Fibroblast of mammary gland (primary cell): ENCODE measurements at regions not wholly inside any gene's neighbourhood (a gene's known extent, or its start where the extent isn't known, plus 50 kb on each side); places are given as distances from the start of the nearest gene placed in this dataset.

Experiments used
- DNase-seq: peaks from one replicate; pipeline ENCODE4 v3.0.0-alpha.2; 2010; ENCODE audit warnings: low read depth
- H3K4me3 ChIP-seq: 2 replicates; pipeline ENCODE4 v1.5.1; 2011; ENCODE audit warnings: low read depth, mild to moderate bottlenecking, low read length, moderate library complexity; ENCODE audit not compliant: control insufficient read depth
- TF ChIP-seq, protein P1 (sequence below): conservative IDR thresholded peaks from 2 replicates; pipeline ENCODE4 v1.5.1; 2011; ENCODE audit warnings: low read depth, low read length, inconsistent platforms; ENCODE audit not compliant: control insufficient read depth, insufficient read depth

DNA sequence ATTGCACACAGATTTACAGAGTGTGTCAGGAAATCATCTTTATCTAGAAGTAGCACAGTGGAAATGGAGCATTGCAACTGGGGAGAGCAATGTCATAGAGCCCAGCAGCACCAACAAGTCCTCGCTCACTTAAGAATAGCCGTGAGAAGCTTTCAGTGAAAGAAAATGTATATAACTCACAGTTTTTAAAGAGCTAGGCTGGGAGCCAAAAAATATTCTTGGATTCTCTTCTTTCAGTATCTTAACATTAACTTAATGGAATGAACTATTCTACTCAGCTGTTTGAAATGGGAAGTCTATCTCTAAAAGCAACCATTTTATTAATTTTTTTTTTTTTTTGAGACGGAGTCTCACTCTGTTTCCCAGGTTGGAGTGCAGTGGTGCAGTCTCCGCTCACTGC, 329.6 kb downstream of the COG6 start:
- no peak for DNase-seq
- TF ChIP-seq, protein P1, sequence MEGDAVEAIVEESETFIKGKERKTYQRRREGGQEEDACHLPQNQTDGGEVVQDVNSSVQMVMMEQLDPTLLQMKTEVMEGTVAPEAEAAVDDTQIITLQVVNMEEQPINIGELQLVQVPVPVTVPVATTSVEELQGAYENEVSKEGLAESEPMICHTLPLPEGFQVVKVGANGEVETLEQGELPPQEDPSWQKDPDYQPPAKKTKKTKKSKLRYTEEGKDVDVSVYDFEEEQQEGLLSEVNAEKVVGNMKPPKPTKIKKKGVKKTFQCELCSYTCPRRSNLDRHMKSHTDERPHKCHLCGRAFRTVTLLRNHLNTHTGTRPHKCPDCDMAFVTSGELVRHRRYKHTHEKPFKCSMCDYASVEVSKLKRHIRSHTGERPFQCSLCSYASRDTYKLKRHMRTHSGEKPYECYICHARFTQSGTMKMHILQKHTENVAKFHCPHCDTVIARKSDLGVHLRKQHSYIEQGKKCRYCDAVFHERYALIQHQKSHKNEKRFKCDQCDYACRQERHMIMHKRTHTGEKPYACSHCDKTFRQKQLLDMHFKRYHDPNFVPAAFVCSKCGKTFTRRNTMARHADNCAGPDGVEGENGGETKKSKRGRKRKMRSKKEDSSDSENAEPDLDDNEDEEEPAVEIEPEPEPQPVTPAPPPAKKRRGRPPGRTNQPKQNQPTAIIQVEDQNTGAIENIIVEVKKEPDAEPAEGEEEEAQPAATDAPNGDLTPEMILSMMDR: no peak
- H3K4me3 ChIP-seq: no peak overlapping the region

DNA sequence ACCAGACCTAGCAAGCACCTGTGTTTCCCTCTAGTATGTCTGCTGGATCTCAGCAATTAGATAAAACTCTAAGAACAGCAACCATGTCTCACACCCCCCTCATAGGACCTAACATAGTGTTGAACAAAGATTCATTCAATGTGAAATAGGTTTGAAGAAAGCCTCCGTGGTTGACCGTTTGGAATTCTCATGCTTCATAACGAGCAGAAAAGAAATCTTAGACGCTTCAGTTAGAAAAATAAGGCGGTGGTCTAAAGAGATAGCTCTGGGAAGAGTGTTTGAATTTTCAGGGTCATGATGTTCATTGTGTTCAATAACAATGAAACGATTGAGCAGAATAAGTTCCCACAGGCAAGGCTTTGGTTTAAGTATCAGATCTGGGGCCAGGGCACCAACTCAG, 332.9 kb downstream of the COG6 start:
- DNase-seq: no peak
- TF ChIP-seq, protein P1: no peak
- no peak overlapping the region for H3K4me3 ChIP-seq

DNA sequence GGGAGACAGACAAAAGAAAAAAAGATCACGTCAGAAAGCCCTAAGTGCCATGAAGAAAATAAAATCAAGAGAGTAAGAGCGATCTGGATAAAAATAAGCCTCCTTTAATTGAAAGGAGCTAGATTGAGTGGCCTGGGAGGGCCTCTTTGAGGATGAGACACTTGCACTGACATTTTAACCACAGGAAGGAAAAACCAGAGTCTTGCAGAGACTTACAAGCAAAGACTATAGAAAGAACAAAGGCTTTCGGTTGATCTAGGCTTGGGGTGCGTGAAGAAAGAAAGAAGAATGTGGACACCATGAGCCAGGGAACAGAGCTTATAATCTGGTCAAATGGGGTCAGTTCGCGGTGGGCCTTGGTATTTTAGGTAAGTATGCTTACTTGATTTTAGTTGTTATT, 342.7 kb downstream of the COG6 start:
- no peak for DNase-seq
- TF ChIP-seq, protein P1: no peak

DNA sequence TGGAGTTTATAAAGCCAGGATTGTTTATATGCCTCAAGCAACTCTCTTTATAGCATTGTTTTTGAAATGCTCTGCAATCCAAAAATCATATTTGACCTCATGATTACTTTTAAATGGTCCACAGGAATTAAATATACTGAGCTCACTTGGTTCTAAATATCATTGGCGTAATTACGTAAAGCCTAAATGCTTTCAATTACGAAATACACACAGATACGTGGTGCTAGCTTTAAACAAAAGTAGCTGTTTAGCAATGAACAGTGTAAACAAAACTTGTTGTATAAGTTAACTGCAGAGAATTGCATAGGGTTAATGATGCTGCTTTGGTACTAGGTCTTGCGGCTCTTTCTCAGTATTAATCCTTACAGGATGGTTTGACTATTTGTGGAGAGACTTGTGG, 346.6 kb downstream of the COG6 start:
- TF ChIP-seq, protein P1: no peak
- H3K4me3 ChIP-seq: no peak overlapping the region
- DNase-seq: no peak

More for the DNA sequence above, 342.7 kb downstream of the COG6 start:
- H3K4me3 ChIP-seq: no peak overlapping the region

DNA sequence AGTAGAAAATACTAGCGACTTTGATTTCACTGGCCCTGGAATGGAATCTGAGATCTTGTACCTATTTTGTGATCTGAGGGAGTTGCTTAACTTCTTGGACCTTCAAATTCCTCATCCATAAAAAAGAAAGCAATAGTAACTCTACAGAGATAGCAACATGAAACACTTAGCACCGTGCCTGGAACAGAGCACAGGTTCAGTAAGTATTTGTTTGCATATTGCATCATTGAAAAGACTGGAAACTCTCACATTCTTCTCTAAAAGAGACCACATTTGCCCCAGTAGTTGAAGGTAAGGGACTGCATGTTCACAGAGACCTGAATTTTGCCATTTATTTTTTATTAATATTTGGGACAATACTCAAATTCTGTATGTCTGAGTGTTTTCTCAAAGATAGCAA, 358.1 kb downstream of the COG6 start:
- DNase-seq: no peak
- no peak overlapping the region for H3K4me3 ChIP-seq
- TF ChIP-seq, protein P1: no peak

DNA sequence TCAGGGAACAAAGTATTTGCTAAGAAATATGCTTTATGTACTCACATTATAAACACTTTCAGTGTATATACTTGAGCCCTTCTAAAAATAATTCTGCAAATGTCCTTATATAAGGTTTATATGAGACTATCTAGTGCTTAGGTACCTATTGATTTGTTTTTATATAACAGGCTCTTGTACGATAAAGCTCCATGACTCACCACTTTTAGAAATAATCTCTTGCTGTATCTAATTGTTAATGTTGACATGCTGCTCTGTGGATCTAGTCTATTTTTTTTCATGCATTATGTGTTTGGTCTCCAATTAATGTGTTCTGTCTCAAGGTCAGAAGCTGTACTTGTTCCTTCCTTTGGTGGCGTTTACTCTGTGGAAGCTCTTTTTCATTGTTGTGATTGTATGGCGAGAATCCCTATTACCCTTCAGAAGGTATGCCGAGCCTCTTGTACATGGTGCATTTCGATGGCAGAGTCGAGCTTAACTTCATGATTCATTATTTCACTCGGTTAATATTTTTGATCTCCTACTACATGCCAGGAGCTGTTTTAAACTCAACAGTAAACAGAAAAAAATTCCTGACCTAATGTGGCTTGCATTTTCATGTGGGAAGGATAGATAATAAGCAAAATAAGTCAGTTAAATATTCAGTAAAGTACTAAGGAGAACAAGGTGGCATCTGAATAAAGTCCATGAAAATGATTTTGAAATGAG, 361.6 kb downstream of the COG6 start:
- no peak overlapping the region for H3K4me3 ChIP-seq
- TF ChIP-seq, protein P1: no peak
- DNase-seq: no peak
